Smooth muscle cell (in vitro differentiated cells): ENCODE measurements at regions not wholly inside any gene's neighbourhood (a gene's known extent, or its start where the extent isn't known, plus 50 kb on each side); places are given as distances from the start of the nearest gene placed in this dataset.

Experiments
- DNase-seq: peaks from one replicate; lab custom pipeline; 2025; ENCODE audit not compliant: unreplicated experiment; lab: John Stamatoyannopoulos, UW
- H2AFZ ChIP-seq: fragments of 200-600 bp; sonication (generic); 2 replicates; pipeline ENCODE4 v1.6.0; 2016; ENCODE audit warnings: antibody characterized with exemption, low read depth, mild to moderate bottlenecking
- H3F3A ChIP-seq: fragments of 200-600 bp; sonication (generic); 2 replicates; pipeline ENCODE4 v1.6.0; 2017; ENCODE audit warnings: antibody characterized with exemption, low read depth
- H3K27ac ChIP-seq: fragments of 200-600 bp; sonication (generic); 2 replicates; pipeline ENCODE4 v1.5.1; 2016; ENCODE audit warnings: low read depth, mild to moderate bottlenecking
- H3K27me3 ChIP-seq: fragments of 200-600 bp; sonication (generic); 2 replicates; pipeline ENCODE4 v1.6.1; 2016; ENCODE audit warnings: low read depth, mild to moderate bottlenecking
- H3K36me3 ChIP-seq: fragments of 200-600 bp; sonication (generic); 2 replicates; pipeline ENCODE4 v1.5.1; 2016; ENCODE audit warnings: low read depth
- H3K4me1 ChIP-seq: fragments of 200-600 bp; sonication (generic); 2 replicates; pipeline ENCODE4 v1.5.1; 2016; ENCODE audit warnings: low read depth
- H3K4me2 ChIP-seq: fragments of 200-600 bp; sonication (generic); 2 replicates; pipeline ENCODE4 v1.6.0; 2016; ENCODE audit warnings: mild to moderate bottlenecking
- H3K4me3 ChIP-seq: fragments of 200-600 bp; sonication (generic); 2 replicates; pipeline ENCODE4 v1.5.1; 2016; ENCODE audit warnings: mild to moderate bottlenecking
- H3K79me2 ChIP-seq: fragments of 200-600 bp; sonication (generic); 2 replicates; pipeline ENCODE4 v1.6.0; 2016; ENCODE audit warnings: low read depth, mild to moderate bottlenecking
- H3K9ac ChIP-seq: fragments of 200-600 bp; sonication (generic); 2 replicates; pipeline ENCODE4 v1.6.0; 2016; ENCODE audit warnings: low read depth
- H3K9me3 ChIP-seq: fragments of 200-600 bp; sonication (generic); replicated peaks from 2 replicates; pipeline ENCODE4 v1.5.1; 2016; ENCODE audit warnings: low read depth
- H4K20me1 ChIP-seq: fragments of 200-600 bp; sonication (generic); 2 replicates; pipeline ENCODE4 v1.6.0; 2016; ENCODE audit warnings: low read depth
- whole genome bisulfite sequencing: methylation state at CpG from one replicate; pipeline ENCODE4 v1.1.7; 2016; ENCODE audit warnings: low lambda C conversion rate; 5-methylcytosine and 5-hydroxymethylcytosine counted together
- TF ChIP-seq, protein P1 (sequence below): fragments of 200-600 bp; sonication (generic); IDR thresholded peaks from 2 replicates; pipeline ENCODE4 v1.5.1; 2017; ENCODE audit warnings: borderline replicate concordance, mild to moderate bottlenecking, antibody characterized with exemption; ENCODE audit not compliant: insufficient read depth, poor library complexity, severe bottlenecking

DNA sequence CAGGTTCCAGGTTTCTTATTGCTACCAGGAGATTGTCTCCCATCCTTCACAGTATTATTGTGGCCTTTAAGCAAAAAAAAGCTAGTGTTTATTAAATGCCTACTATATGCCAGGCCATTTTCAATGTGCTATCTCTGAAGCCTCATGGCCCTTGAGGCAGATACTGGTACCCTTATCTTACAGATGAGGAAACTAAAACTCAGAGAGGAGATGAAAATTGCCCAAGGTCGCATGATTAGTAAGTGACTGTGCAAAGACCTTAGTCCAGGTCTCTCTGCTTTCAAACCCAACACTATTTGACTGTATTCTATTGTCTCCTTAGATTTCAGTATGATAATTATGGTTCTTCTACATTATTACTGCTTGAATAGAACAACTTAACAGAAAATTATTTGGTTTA, 717.9 kb upstream of the AMOT start:
- DNase-seq = no peak
- Histone ChIP-seq H4K20me1 (no peaks in the 10 kb centered on the region), H3K4me3 (no peak overlapping the region), H3K27me3 (no peaks in the 10 kb centered on the region), H3K79me2 (no peaks in the 10 kb centered on the region), H2AFZ (no peak overlapping the region), H3K9ac (no peak overlapping the region), H3K9me3 (no peaks in the 10 kb centered on the region), H3K4me2 (no peak overlapping the region), H3K4me1 (no peaks in the 10 kb centered on the region), H3K36me3 (no peaks in the 10 kb centered on the region), H3F3A (no peaks in the 10 kb centered on the region), H3K27ac (no peak overlapping the region)
- TF ChIP-seq, protein P1, sequence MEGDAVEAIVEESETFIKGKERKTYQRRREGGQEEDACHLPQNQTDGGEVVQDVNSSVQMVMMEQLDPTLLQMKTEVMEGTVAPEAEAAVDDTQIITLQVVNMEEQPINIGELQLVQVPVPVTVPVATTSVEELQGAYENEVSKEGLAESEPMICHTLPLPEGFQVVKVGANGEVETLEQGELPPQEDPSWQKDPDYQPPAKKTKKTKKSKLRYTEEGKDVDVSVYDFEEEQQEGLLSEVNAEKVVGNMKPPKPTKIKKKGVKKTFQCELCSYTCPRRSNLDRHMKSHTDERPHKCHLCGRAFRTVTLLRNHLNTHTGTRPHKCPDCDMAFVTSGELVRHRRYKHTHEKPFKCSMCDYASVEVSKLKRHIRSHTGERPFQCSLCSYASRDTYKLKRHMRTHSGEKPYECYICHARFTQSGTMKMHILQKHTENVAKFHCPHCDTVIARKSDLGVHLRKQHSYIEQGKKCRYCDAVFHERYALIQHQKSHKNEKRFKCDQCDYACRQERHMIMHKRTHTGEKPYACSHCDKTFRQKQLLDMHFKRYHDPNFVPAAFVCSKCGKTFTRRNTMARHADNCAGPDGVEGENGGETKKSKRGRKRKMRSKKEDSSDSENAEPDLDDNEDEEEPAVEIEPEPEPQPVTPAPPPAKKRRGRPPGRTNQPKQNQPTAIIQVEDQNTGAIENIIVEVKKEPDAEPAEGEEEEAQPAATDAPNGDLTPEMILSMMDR = no peak
- WGBS = 83% methylated on average over 1 of the region's 1 CpG

DNA sequence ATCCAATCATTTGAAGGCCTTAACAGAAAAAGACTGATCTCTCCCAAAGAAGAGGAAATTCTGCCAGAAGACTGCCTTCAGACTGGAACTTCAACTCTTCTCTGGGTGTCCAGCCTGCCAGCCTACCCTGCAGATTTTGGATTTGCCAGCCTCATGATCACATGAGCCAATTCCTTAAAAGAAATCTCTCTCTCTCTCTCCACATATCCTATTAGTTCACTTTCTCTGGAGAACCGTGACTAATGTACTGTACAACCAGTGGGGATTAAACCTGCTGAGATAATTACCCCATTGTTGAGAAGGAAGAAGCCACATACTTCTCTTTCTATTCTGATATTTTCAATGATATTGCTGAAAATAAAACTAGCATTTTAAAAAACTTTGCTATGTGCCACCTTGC, 711.3 kb upstream of the AMOT start:
- H3K4me1 ChIP-seq = peaks cover 4% of the 10 kb centered on the region
- DNase-seq = no peak
- no peaks in the 10 kb centered on the region for H3K27me3 ChIP-seq
- H3K4me3 ChIP-seq = no peak overlapping the region
- no peak overlapping the region for H3K9ac ChIP-seq
- 72% methylated on average over 1 of the region's 1 CpG for WGBS
- H3K79me2 ChIP-seq = no peaks in the 10 kb centered on the region
- H3K4me2 ChIP-seq = no peak overlapping the region
- H3K9me3 ChIP-seq = no peaks in the 10 kb centered on the region
- H2AFZ ChIP-seq = no peak overlapping the region
- no peaks in the 10 kb centered on the region for H3K36me3 ChIP-seq
- TF ChIP-seq, protein P1 = no peak
- H3K27ac ChIP-seq = no peak overlapping the region
- no peaks in the 10 kb centered on the region for H4K20me1 ChIP-seq
- H3F3A ChIP-seq = no peaks in the 10 kb centered on the region

DNA sequence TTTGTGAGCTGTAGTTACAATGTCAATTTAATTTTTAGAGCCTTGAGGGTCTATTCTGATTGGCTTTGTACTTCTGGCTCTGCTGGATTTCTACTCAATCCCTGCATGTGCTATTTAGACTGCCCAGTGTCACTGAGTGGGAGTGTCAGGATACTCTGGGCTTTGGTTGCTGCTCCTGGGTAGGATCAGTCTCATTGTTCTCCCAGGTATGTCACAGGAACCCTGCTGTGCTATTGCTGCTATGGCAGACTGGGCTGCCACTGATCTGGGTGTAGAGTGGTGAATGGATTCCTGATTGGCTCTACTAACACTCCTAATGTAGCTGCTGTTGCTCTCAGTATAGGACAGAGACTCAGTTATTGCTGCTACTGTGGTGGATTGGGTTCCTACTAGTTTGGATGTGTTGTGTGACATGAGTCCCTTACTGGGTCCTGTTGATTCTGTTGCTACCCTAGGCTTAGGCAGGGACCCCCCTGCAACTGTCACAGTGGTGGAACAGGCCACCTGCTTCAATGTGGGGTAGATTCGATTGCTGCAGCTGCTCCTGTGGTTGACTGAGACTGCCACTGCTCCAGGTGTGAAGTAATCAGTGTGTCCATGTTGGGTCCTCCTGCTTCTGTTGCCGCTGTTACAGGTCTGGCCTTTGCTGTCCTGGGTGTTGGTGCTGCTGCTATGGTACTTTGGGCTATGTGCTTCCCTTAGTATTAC, 707.8 kb upstream of the AMOT start:
- H3K4me3 ChIP-seq = no peak overlapping the region
- H3K27ac ChIP-seq = no peak overlapping the region
- H3K36me3 ChIP-seq = no peaks in the 10 kb centered on the region
- H3K4me1 ChIP-seq = peaks cover 4% of the 10 kb centered on the region
- no peak for DNase-seq
- WGBS = 92% methylated on average over 2 of the region's 2 CpGs
- H4K20me1 ChIP-seq = no peaks in the 10 kb centered on the region
- no peaks in the 10 kb centered on the region for H3F3A ChIP-seq
- no peaks in the 10 kb centered on the region for H3K9me3 ChIP-seq
- H3K4me2 ChIP-seq = no peak overlapping the region
- H3K9ac ChIP-seq = no peak overlapping the region
- H2AFZ ChIP-seq = no peak overlapping the region
- TF ChIP-seq, protein P1 = no peak
- no peaks in the 10 kb centered on the region for H3K79me2 ChIP-seq
- no peaks in the 10 kb centered on the region for H3K27me3 ChIP-seq

DNA sequence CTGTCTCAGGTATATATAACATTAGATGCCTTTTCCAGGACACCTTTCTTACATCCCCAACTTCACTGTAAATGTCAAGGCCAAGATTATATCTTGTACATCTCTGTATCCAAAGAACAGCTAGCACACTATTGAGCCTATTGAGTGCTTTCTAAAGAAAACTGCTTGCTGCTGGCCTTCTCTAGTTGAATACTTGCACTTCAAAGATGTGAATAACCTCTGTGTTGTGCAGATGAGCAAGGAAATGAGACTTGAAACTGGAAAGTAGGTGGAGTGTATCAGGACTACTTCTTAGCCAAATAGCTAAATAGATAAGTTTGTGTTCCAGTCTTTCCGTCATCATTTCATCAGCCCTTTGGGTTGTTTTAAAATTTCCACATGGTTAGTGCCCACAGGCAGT, 704.4 kb upstream of the AMOT start:
- Histone ChIP-seq H3K27me3 (no peaks in the 10 kb centered on the region), H3K9ac (no peak overlapping the region), H3K36me3 (no peaks in the 10 kb centered on the region), H3F3A (no peaks in the 10 kb centered on the region), H3K4me1 (no peaks in the 10 kb centered on the region), H3K79me2 (no peaks in the 10 kb centered on the region), H4K20me1 (no peaks in the 10 kb centered on the region), H3K27ac (no peak overlapping the region), H3K4me3 (no peak overlapping the region), H3K9me3 (no peaks in the 10 kb centered on the region), H2AFZ (no peak overlapping the region), H3K4me2 (no peak overlapping the region)
- no peak for DNase-seq
- WGBS = 86% methylated on average over 1 of the region's 1 CpG
- TF ChIP-seq, protein P1 = no peak
